ENCODE measurements at regions not wholly inside any gene's neighbourhood (a gene's known extent, or its start where the extent isn't known, plus 50 kb on each side); places are given as distances from the start of the nearest gene placed in this dataset.

- TF ChIP-seq ZNF462 (CRISPR knock-in tag; IDR thresholded peaks at IDR 0.05) (no peak), ZNF331 (CRISPR knock-in tag; IDR thresholded peaks at IDR 0.05; ENCODE audit: low read depth) (no peak), POLR2AphosphoS5 (IDR thresholded peaks at IDR 0.05; ENCODE audit: low read depth) (no peak), EZH2 (IDR thresholded peaks at IDR 0.05; ENCODE audit: low read depth, unreplicated experiment) (no peak)
- TF ChIP-seq, protein P1, sequence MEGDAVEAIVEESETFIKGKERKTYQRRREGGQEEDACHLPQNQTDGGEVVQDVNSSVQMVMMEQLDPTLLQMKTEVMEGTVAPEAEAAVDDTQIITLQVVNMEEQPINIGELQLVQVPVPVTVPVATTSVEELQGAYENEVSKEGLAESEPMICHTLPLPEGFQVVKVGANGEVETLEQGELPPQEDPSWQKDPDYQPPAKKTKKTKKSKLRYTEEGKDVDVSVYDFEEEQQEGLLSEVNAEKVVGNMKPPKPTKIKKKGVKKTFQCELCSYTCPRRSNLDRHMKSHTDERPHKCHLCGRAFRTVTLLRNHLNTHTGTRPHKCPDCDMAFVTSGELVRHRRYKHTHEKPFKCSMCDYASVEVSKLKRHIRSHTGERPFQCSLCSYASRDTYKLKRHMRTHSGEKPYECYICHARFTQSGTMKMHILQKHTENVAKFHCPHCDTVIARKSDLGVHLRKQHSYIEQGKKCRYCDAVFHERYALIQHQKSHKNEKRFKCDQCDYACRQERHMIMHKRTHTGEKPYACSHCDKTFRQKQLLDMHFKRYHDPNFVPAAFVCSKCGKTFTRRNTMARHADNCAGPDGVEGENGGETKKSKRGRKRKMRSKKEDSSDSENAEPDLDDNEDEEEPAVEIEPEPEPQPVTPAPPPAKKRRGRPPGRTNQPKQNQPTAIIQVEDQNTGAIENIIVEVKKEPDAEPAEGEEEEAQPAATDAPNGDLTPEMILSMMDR (conservative IDR thresholded peaks at IDR 0.05; ENCODE audit: low read depth in 2 of 2) = no peak
Measured at GRCh38 chr22:47460176-47460575, 697.7 kb downstream of the TBC1D22A start (continued).

DNA sequence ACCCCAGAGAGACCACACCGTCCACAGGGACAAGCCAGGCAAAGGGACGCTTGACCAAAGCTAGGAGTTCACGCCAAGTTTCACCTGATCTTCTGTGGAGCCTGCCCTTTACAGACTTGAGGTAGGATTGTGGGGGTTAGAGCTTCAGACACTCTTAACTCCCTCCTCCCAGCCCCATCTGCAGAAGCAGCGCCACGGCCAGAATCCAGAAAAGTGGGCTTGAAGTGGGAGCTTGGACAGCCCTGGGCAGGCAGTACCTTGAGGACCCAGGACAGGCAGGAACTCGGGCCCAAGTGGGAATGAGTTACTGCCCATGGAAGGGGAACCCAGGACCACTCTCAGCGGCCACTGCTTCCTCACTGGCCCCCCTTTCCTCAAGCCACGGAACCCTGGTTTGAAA is 695.9 kb downstream of the TBC1D22A start:
- Mint-ChIP-seq H3K4me3 (no peak overlapping the region), H3K9me3 (peaks cover 95% of the 10 kb centered on the region), H3K27ac (no peak overlapping the region), H3K27me3 (ENCODE audit: insufficient read depth, low read depth, poor library complexity) (peaks cover 4% of the 10 kb centered on the region), H3K4me1 (no peaks in the 10 kb centered on the region), H3K36me3 (ENCODE audit: low read depth) (peaks cover 46% of the 10 kb centered on the region; the same call in 2 of the 3 replicates)
- H3F3A ChIP-seq (replicated peaks; ENCODE audit: low read depth) = no peaks in the 10 kb centered on the region
- H3K4me3 ChIP-seq = no peak overlapping the region
- no peaks in the 10 kb centered on the region for H3K4me1 ChIP-seq (ENCODE audit: insufficient read depth)
- no peak overlapping the region for H3K4me2 ChIP-seq
- no peaks in the 10 kb centered on the region for H3K9me2 ChIP-seq (ENCODE audit: insufficient read depth)
- H4K20me1 ChIP-seq (replicated peaks; ENCODE audit: insufficient read depth) = no peaks in the 10 kb centered on the region
- no peak overlapping the region for H2AFZ ChIP-seq
- H3K27ac ChIP-seq (ENCODE audit: low read depth) = no peak overlapping the region
- no peaks in the 10 kb centered on the region for H3K27me3 ChIP-seq (ENCODE audit: insufficient read depth)
- ATAC-seq (no peak), DNase-seq (ENCODE audit: low spot score) (no peak)
- H3K36me3 ChIP-seq (ENCODE audit: insufficient read depth) = peaks cover 7% of the 10 kb centered on the region
- H3K79me2 ChIP-seq (replicated peaks; ENCODE audit: insufficient read depth) = no peaks in the 10 kb centered on the region
- TF ChIP-seq REST (IDR thresholded peaks at IDR 0.05; ENCODE audit: unreplicated experiment) (no peak), EZH2phosphoT487 (IDR thresholded peaks at IDR 0.05; ENCODE audit: unreplicated experiment) (no peak), ZNF114 (CRISPR knock-in tag; IDR thresholded peaks at IDR 0.05) (no peak), NANOG (IDR thresholded peaks at IDR 0.05; ENCODE audit: borderline replicate concordance) (no peak), EZH2 (IDR thresholded peaks at IDR 0.05; ENCODE audit: low read depth, unreplicated experiment) (no peak), ZNF331 (CRISPR knock-in tag; IDR thresholded peaks at IDR 0.05; ENCODE audit: low read depth) (no peak), JUNB (IDR thresholded peaks at IDR 0.05; ENCODE audit: unreplicated experiment) (no peak), CREB1 (CRISPR knock-in tag; IDR thresholded peaks at IDR 0.05; ENCODE audit: low read depth) (no peak)

Data from GM23338 (cell line).